Breast epithelium (tissue), 4 donors: ENCODE measurements at regions not wholly inside any gene's neighbourhood (a gene's known extent, or its start where the extent isn't known, plus 50 kb on each side); places are given as distances from the start of the nearest gene placed in this dataset.
A peak's percentile ranks its signal among the peaks of the same experiment; 100 is the strongest.

Experiments
- DNase-seq, 2 donors: peaks; one replicate each; pipeline ENCODE4 v3.0.0-alpha.2; 2019; ENCODE audit warnings: low spot score in 2 of 2
- H3K27ac ChIP-seq, 2 donors: fragments of 200-600 bp; sonication (generic) in 1 of 2; one replicate each; pipeline ENCODE4 v1.5.1; 2016 to 2019; ENCODE audit warnings: mild to moderate bottlenecking in 1 of 2
- H3K27me3 ChIP-seq, 2 donors: fragments of 200-600 bp; sonication (generic) in 1 of 2; one replicate each; pipeline versions ENCODE4 v1.5.1 to v1.6.0; 2017 to 2019; ENCODE audit warnings: control low read depth in 1 of 2, mild to moderate bottlenecking in 1 of 2
- H3K36me3 ChIP-seq: fragments of 200-600 bp; one replicate; pipeline ENCODE4 v1.5.1; 2019
- H3K4me1 ChIP-seq, 2 donors: fragments of 200-600 bp; sonication (generic); one replicate each; pipeline ENCODE4 v1.5.1; 2016 to 2019; ENCODE audit warnings: control low read depth in 1 of 2
- H3K4me3 ChIP-seq, 3 donors: fragments of 200-600 bp; sonication (generic); 1 replicate in 2 of 3; 2 replicates in 1 of 3; pipeline ENCODE4 v1.5.1; 2016 to 2019; ENCODE audit warnings: mild to moderate bottlenecking in 3 of 3, moderate library complexity in 2 of 3
- H3K9me3 ChIP-seq, 2 donors: fragments of 200-600 bp; sonication (generic) in 1 of 2; one replicate each; pipeline ENCODE4 v1.5.1; 2016 to 2019; ENCODE audit warnings: control low read depth in 1 of 2
- CTCF ChIP-seq, 3 donors: fragments of 450-650 bp; IDR thresholded peaks; one replicate each; pipeline ENCODE4 v1.5.1; 2016 to 2017; ENCODE audit warnings: antibody characterized with exemption in 3 of 3, mild to moderate bottlenecking in 3 of 3, moderate library complexity in 3 of 3
- POLR2A ChIP-seq: fragments of 450-650 bp; IDR thresholded peaks from one replicate; pipeline ENCODE4 v1.6.1; 2016; ENCODE audit warnings: antibody characterized with exemption, mild to moderate bottlenecking, moderate library complexity
- POLR2AphosphoS5 ChIP-seq, 3 donors: sonication (generic); formaldehyde crosslinking; IDR thresholded peaks; one replicate each; pipeline ENCODE4 v1.6.1; 2017; ENCODE audit warnings: antibody characterized with exemption in 3 of 3
- intact Hi-C: fragments of 100-400 bp; cut with DNase I; formaldehyde crosslinking; loops from one replicate; pipeline ENCODE4 v1.15.1; 2023; ENCODE audit warnings: low total_unique reads

- Histone ChIP-seq H3K9me3 (no peaks in the 10 kb centered on the region), H3K4me3 (no peak overlapping the region), H3K4me1 (peaks cover 0 to 11% of the 10 kb centered on the region in 2 donors), H3K36me3 (no peaks in the 10 kb centered on the region), H3K27me3 (no peaks in the 10 kb centered on the region), H3K27ac (no peak overlapping the region)
- TF ChIP-seq POLR2AphosphoS5 (IDR thresholded peaks at IDR 0.05) (no peak), CTCF (IDR thresholded peaks at IDR 0.05) (no peak), POLR2A (no peak)
- DNase-seq = no peak
- intact Hi-C loops = no loop called here
These were observed 68.8 kb downstream of the UTRN start for GRCh38 chr6:144353871-144354314.

DNA sequence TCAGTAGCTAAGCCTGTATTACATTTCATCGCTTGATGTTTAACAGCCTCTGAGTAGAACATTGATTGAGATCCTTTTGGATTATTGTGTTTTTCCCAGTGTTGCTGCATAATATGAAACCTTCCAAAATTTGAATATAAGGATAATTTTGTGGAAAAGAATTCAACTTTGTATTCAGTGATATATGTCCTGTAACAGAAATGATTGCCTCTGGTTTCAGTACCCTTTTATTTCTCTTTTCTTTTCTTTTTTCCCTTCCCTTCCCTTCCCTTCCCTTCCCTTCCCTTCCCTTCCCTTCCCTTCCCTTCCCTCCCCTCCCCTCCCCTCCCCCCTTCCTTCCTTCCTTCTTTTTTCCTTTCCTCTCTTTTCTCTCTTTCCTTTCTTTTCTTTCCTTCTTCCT is 74.6 kb downstream of the UTRN start:
- no peaks in the 10 kb centered on the region for H3K36me3 ChIP-seq
- intact Hi-C loops = no loop called here
- H3K27me3 ChIP-seq = no peaks in the 10 kb centered on the region
- TF ChIP-seq POLR2A = no peak
- no peak for TF ChIP-seq CTCF (IDR thresholded peaks at IDR 0.05)
- TF ChIP-seq POLR2AphosphoS5 (IDR thresholded peaks at IDR 0.05) = no peak
- H3K27ac ChIP-seq = no peak overlapping the region
- DNase-seq = no peak
- peaks cover 0 to 6% of the 10 kb centered on the region in 2 donors for H3K4me1 ChIP-seq
- no peak overlapping the region for H3K4me3 ChIP-seq
- no peaks in the 10 kb centered on the region for H3K9me3 ChIP-seq

DNA sequence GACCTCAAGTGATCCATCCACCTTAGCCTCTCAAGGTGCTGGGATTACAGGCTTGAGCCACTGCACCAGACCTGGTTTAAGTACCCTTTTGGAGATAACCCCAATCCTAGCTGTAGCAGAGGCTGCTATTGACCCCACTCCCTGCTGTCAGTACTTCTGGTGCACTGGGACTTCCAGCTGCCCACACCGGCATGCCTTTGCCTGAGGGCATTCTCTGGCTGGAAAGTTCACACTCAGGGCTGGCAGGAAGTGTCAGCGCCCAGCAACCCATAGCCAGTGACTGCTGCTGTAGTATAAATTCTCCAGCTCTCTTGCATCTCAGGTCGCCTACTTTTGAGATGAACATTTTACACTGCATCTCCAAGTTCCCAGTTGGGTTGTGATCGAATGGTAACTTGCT is 75.3 kb downstream of the UTRN start:
- TF ChIP-seq CTCF (IDR thresholded peaks at IDR 0.05) (no peak), POLR2AphosphoS5 (IDR thresholded peaks at IDR 0.05) (no peak), POLR2A (no peak)
- intact Hi-C loops = no loop called here
- Histone ChIP-seq H3K27ac (peak overlapping the region in 1 of 2 donors; percentile 9), H3K27me3 (no peaks in the 10 kb centered on the region), H3K4me1 (peaks cover 0 to 6% of the 10 kb centered on the region in 2 donors), H3K4me3 (no peak overlapping the region), H3K36me3 (no peaks in the 10 kb centered on the region), H3K9me3 (no peaks in the 10 kb centered on the region)
- no peak for DNase-seq

DNA sequence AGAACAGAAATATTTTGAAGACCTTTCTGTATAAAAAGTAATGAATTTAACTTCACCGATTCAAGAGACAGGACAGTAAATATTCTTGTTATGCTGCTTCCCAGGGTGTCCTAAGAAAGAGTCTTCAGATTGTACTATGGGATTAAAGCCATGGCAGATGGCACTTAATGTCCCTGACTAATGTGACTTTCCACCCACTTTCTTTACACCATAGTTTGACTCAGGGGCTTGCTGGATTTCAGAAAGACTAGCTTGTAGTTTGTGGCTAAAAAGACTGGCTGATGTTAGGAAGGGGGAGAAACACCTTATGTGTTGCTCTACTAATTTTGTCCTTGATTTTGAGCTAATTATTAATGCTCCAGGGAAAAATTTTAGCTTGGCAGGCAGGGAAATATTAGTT is 75.9 kb downstream of the UTRN start:
- H3K4me1 ChIP-seq = peaks cover 0 to 6% of the 10 kb centered on the region in 2 donors
- intact Hi-C loops = no loop called here

More for the DNA sequence above, 75.9 kb downstream of the UTRN start:
- Histone ChIP-seq H3K27me3 (no peaks in the 10 kb centered on the region), H3K36me3 (no peaks in the 10 kb centered on the region), H3K9me3 (no peaks in the 10 kb centered on the region), H3K4me3 (no peak overlapping the region), H3K27ac (peak overlapping the region in 1 of 2 donors; percentile 9)
- TF ChIP-seq CTCF (IDR thresholded peaks at IDR 0.05) (no peak), POLR2AphosphoS5 (IDR thresholded peaks at IDR 0.05) (no peak), POLR2A (no peak)
- DNase-seq = no peak
